GOT3 (cell line): ENCODE measurements at regions not wholly inside any gene's neighbourhood (a gene's known extent, or its start where the extent isn't known, plus 50 kb on each side); places are given as distances from the start of the nearest gene placed in this dataset.

ENCODE experiments used
- DNase-seq: peaks from one replicate; lab custom pipeline; 2025; ENCODE audit warnings: mixed read lengths; lab: John Stamatoyannopoulos, UW

GRCh38 chr15:31554261-31554660 lies 227.6 kb downstream of the KLF13 start:
- DNase-seq: peak; percentile 8

GRCh38 chr15:31555022-31555421 lies 228.4 kb downstream of the KLF13 start:
- DNase-seq: no peak

DNA sequence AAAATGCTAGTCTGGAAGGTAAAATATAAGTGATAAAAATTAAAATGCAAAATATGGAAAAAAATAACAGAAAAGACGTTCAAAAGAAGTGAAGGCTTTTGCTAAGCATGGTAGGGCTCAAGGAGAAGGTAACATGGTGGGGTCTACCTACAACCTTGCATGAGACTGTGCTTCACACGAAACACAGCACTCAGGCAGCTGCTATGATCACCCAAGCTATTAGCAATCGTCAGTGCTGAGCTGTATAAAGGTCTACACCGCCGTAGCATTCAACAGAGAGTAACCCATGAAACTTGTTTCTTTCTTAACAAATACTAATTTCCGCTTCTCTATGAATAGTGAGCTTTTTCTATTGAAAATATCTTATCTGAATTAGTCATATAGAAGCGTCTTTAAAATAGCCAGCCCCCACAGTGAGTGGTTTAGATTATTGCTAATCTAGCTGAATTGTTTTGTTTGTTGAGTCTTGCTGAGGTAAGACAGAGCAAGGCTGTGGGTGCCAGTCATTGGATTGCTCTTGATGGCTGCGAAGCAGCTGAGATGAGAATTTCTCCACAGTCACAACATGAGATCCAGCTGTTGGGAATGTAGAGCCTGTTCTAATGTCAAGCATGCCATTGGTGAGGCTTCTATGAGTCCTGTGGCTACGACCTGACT lies 230.0 kb downstream of the KLF13 start:
- DNase-seq: no peak

GRCh38 chr15:31557899-31558298 lies 231.3 kb downstream of the KLF13 start:
- DNase-seq: no peak

DNA sequence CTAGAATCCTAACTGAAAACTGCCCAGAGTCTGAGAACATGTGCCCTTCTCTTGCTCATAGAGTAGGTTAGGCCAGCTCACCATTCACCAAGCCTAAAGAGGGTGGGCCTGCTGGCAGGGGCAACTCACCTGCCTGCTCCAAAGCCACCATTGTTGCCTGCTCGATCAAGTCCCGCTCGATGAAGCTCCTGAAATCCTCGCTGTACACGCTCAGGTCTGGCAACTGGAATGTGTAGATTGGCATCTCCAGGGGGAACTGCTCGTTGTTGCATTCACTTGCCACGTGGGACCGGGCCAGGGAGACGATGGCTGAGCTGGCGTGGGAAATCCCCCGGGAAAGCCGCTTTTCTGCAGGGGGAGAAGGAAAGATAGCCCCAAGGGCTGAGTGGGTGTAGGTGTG lies 232.2 kb downstream of the KLF13 start:
- no peak for DNase-seq

- no peak for DNase-seq
Observed at GRCh38 chr15:31559786-31560185, 233.2 kb downstream of the KLF13 start.

GRCh38 chr15:31560643-31561042 lies 234.0 kb downstream of the KLF13 start:
- DNase-seq: no peak

GRCh38 chr15:31561156-31561555 lies 234.5 kb downstream of the KLF13 start:
- DNase-seq: no peak

DNA sequence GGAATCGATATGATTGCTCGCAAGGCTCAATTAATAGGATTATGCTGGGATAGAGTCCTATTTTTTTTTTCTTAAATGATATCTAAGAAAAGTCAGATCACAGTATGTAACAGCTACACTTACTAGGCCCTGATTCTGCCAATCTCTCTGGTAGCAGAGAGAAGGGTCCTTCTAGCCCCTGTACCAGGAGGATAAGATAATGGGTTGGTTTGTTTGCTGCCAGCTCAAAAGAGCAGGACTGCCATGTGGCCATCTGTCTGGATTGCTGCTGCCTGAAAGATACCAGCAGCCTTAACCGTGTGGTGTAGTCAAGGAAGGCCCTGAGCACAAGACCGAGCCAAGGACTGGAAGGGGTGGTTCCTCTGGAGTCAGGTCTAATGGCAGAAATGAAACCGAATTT lies 236.4 kb downstream of the KLF13 start:
- no peak for DNase-seq

DNA sequence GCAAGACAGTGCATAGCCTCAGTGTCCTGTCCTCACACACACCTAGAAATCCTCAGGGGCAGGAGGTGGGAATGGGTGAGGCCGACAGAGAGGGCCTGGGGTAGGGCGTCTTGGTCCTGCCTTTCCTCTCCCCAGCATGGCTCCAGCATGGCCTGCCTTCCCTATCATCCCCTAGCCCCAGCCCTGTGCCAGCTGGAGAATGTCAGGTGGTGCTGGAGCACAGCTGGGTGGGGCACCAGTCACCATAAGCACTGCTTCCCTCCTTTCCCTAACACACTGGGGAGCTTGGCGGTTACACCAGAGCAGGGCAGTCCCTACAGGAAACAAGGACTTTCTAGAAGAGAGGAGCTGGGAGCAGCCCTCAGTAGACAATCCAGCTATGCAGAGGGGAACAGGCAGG lies 236.8 kb downstream of the KLF13 start:
- no peak for DNase-seq

DNA sequence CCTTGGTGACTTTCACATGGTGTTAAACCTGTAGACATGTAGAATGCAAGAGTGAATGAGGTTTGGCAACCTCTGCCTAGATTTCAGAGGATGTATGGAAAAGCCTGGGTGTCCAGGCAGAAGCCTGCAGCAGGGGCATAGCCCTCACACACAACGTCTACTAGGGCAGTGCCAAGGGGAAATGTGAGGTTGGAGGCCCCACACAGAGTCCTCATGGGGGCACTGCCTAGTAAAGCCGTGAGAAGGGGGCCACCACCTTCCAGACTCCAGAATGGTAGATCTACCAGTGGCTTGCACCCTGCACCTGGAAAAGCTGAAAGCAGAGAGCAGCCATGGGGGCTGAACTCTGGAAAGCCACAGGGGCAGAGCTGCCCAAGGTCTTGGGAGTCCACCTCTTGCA lies 241.2 kb downstream of the KLF13 start:
- no peak for DNase-seq

DNA sequence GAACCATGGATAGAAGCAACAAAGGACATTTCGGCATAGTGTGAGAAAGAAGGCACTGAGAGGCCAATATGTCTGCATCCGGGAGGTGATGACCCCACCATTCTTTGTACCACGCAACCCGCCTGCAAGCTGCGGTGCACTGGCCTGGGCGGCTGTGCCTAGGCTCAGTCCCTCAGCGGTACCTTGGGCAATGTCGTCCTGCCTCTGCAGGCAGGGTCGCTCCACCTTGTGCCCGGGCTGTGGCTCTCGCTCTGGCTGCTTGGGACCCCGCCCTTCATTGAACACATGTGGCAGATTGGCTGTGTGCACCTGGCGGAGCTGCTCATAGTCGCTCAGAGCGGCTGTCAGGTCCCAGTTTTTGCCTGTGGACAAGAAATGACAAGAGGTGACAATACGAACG lies 243.2 kb downstream of the KLF13 start:
- DNase-seq: no peak

DNA sequence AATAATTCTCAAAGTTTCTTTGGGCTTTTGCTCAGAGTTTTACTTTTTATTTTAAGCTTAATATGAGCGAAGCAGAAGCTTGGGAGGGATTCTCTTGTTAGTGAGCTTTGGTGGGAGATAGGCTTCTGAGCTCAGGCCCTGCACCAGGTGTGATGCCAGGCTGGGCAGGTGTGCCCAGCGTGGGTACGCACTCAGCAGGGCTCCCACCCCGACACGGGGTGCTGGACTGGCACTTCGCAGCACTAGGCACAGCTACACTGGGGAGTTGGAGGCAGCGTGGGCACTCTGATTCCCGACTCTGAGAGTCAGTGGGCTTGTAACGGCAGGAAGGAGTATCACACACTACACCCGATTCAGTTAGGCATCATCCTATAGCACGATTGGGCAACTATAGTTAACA lies 244.0 kb downstream of the KLF13 start:
- DNase-seq: no peak

GRCh38 chr15:31571676-31572075 lies 245.0 kb downstream of the KLF13 start:
- DNase-seq: no peak

DNA sequence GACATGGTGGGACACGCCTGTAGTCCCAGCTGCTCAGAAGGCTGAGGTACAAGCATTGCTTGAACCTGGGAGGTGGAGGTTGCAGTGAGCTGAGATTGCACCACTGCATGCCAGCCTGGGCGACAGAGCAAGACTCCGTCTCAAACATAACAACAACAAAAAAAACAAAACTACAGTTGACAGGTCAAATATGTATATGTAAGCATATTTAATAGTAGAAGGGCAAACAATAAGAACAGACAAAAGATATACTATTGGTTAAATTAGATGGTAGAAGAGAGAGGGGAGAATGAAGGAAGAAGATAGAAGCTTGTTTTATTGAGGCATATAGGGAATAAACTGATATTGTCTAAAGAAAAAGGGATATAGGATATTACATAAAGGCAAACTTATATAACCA lies 247.1 kb downstream of the KLF13 start:
- no peak for DNase-seq

GRCh38 chr15:31574766-31575165 lies 248.1 kb downstream of the KLF13 start:
- DNase-seq: no peak

GRCh38 chr15:31577108-31577507 lies 250.5 kb downstream of the KLF13 start:
- no peak for DNase-seq

DNA sequence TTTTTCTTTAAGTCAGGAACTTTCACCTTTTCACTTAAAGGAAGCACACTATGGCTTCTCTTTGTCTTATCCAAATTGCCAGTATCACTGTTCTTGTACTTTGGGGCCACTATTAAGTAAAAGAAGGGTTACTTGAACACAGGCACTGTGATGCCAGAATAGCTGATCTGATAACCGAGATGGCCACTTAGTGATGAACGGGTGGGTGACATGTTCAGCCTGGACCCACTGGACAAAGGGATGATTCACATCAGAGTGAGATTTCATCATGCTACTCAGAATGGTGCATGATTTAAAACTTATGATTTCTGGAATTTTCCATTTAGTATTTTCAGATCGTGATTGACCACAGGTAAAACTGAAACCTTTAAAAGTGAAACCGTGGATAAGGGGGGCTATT lies 252.6 kb downstream of the KLF13 start:
- no peak for DNase-seq

- DNase-seq: no peak
Observed at GRCh38 chr15:31579976-31580375, 253.3 kb downstream of the KLF13 start.

DNA sequence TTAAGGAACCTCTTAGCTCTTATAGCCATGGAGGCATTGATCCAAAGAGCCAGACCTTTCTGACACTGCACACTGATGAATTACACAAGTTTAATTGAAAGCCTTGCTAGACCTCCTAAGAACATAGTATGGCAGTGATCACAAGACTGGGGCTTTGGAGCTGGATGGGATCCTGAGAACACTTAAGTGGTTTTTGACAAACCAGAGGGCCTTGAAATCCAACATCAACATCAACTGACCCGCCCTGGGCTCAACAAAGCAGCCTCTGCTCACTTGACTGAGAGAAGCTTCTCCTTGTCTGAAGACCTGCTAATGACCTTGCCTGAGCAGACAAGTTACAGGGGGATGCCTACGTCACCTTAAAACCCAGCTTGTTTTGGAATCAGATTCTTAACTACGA lies 257.6 kb downstream of the KLF13 start:
- DNase-seq: no peak

- no peak for DNase-seq
Observed at GRCh38 chr15:31585240-31585639, 258.6 kb downstream of the KLF13 start.

GRCh38 chr15:31586841-31587240 lies 260.2 kb downstream of the KLF13 start:
- DNase-seq: no peak

DNA sequence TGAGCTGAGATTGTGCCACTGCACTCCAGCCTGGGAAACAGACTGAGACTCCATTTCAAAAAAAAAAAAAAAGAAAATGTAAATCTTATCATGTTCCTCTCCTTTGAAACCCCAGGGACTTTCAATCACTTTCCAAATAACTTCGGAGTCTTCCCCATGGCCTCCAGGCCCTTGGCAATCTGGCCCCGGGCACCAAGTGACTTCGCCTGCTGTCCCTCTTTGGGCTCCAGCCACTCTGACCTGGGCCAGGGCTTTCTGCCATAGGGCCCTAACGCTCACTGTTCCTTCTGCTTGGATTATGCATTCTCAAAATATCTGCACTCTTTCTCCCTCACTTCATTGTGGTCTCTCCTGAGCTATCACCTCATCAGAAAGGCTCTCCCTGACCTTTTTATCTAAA lies 260.9 kb downstream of the KLF13 start:
- DNase-seq: no peak

DNA sequence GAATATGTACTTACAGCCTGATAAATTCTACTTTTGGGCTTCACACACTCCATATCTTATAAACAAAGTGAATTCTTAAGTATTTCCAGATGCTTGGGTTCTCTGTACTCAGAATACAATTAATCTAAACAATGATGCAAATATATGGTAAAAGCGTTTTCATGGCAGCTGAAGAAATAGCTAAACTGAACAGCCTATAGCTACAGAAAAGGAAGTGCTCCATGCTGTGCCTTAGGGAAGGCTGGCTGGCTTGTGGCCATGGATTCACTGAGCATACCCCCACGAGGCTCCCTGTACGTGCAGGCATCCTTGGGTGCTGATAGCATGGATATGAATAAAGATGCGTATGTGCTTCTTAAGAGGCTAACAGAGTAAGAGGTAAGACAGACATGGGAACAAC lies 264.0 kb downstream of the KLF13 start:
- DNase-seq: no peak

- DNase-seq: no peak
Observed at GRCh38 chr15:31591908-31592307, 265.3 kb downstream of the KLF13 start.
